ENCODE measurements at regions not wholly inside any gene's neighbourhood (a gene's known extent, or its start where the extent isn't known, plus 50 kb on each side); places are given as distances from the start of the nearest gene placed in this dataset.

- TF ChIP-seq CTCF (IDR thresholded peaks at IDR 0.05; ENCODE audit: borderline replicate concordance, control extremely low read depth, extremely low read depth, insufficient read depth, missing control alignments): no peak
- no peak for DNase-seq (ENCODE audit: low spot score)
- in situ Hi-C loops (cut with MboI; ENCODE audit: low sequenced_read_pairs, unreplicated experiment): no loop called here
These were observed 728.5 kb upstream of the NRXN1 start for GRCh38 chr2:51760441-51760840.

GRCh38 chr2:51758081-51758480 lies 726.1 kb upstream of the NRXN1 start:
- DNase-seq (ENCODE audit: low spot score): no peak
- no peak for TF ChIP-seq CTCF (IDR thresholded peaks at IDR 0.05; ENCODE audit: borderline replicate concordance, control extremely low read depth, extremely low read depth, insufficient read depth, missing control alignments)
- in situ Hi-C loops (cut with MboI; ENCODE audit: low sequenced_read_pairs, unreplicated experiment): no loop called here

GRCh38 chr2:51734115-51734514 lies 702.2 kb upstream of the NRXN1 start:
- no peak for DNase-seq (ENCODE audit: low spot score)
- in situ Hi-C loops (cut with MboI; ENCODE audit: low sequenced_read_pairs, unreplicated experiment): no loop called here
- TF ChIP-seq CTCF (IDR thresholded peaks at IDR 0.05; ENCODE audit: borderline replicate concordance, control extremely low read depth, extremely low read depth, insufficient read depth, missing control alignments): no peak

GRCh38 chr2:51723691-51724090 lies 691.8 kb upstream of the NRXN1 start:
- no peak for TF ChIP-seq CTCF (IDR thresholded peaks at IDR 0.05; ENCODE audit: borderline replicate concordance, control extremely low read depth, extremely low read depth, insufficient read depth, missing control alignments)
- in situ Hi-C loops (cut with MboI; ENCODE audit: low sequenced_read_pairs, unreplicated experiment): no loop called here
- DNase-seq (ENCODE audit: low spot score): no peak

GRCh38 chr2:51722311-51722710 lies 690.4 kb upstream of the NRXN1 start:
- no peak for TF ChIP-seq CTCF (IDR thresholded peaks at IDR 0.05; ENCODE audit: borderline replicate concordance, control extremely low read depth, extremely low read depth, insufficient read depth, missing control alignments)
- DNase-seq (ENCODE audit: low spot score): no peak
- in situ Hi-C loops (cut with MboI; ENCODE audit: low sequenced_read_pairs, unreplicated experiment): no loop called here

- in situ Hi-C loops (cut with MboI; ENCODE audit: low sequenced_read_pairs, unreplicated experiment): no loop called here
- DNase-seq (ENCODE audit: low spot score): no peak
- TF ChIP-seq CTCF (IDR thresholded peaks at IDR 0.05; ENCODE audit: borderline replicate concordance, control extremely low read depth, extremely low read depth, insufficient read depth, missing control alignments): no peak
These were observed 688.9 kb upstream of the NRXN1 start for GRCh38 chr2:51720826-51721225.

- DNase-seq (ENCODE audit: low spot score): no peak
- in situ Hi-C loops (cut with MboI; ENCODE audit: low sequenced_read_pairs, unreplicated experiment): no loop called here
- no peak for TF ChIP-seq CTCF (IDR thresholded peaks at IDR 0.05; ENCODE audit: borderline replicate concordance, control extremely low read depth, extremely low read depth, insufficient read depth, missing control alignments)
These were observed 686.9 kb upstream of the NRXN1 start for GRCh38 chr2:51718881-51719280.
